Lower leg skin (tissue), 3 donors: ENCODE measurements at regions not wholly inside any gene's neighbourhood (a gene's known extent, or its start where the extent isn't known, plus 50 kb on each side); places are given as distances from the start of the nearest gene placed in this dataset.

Source experiments
- POLR2A ChIP-seq, 2 donors: fragments of 450-650 bp; IDR thresholded peaks; one replicate each; pipeline ENCODE4 v1.6.1; 2016 to 2017; ENCODE audit warnings: antibody characterized with exemption in 2 of 2, mild to moderate bottlenecking in 1 of 2, moderate library complexity in 1 of 2
- TF ChIP-seq, protein P1 (sequence below), 3 donors: fragments of 450-650 bp; IDR thresholded peaks; one replicate each; pipeline ENCODE4 v1.5.1; 2016; ENCODE audit warnings: antibody characterized with exemption in 3 of 3, mild to moderate bottlenecking in 3 of 3, moderate library complexity in 2 of 3

DNA sequence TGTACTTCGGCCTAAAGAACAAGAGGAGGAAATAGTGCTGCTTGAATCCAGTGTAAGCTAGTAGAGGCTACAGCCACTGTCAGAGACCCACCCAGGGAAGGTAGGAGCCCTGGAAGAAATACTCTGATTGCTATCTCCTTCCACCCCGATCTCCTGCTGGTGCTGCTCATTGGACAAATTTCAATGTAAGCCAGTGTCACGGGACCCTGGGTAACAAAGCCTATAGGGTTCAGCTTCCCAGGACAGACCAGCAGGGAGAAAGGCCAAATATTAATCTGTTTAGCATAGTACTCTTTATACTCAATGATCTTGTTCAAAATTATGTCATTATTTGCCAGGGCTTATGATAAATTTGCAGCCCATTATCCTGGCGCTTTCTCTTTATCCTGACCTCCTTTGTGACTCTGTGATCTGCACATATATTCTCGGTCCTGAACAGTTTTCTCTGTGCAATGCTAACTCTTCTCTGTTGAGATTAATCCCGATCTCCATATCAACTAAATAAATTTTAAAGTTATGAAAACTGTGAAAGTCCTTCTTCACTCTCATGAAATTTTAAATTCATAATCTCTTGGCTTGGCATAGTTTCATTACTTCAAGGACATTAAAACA, 218.8 kb upstream of the PREP start:
- TF ChIP-seq, protein P1, sequence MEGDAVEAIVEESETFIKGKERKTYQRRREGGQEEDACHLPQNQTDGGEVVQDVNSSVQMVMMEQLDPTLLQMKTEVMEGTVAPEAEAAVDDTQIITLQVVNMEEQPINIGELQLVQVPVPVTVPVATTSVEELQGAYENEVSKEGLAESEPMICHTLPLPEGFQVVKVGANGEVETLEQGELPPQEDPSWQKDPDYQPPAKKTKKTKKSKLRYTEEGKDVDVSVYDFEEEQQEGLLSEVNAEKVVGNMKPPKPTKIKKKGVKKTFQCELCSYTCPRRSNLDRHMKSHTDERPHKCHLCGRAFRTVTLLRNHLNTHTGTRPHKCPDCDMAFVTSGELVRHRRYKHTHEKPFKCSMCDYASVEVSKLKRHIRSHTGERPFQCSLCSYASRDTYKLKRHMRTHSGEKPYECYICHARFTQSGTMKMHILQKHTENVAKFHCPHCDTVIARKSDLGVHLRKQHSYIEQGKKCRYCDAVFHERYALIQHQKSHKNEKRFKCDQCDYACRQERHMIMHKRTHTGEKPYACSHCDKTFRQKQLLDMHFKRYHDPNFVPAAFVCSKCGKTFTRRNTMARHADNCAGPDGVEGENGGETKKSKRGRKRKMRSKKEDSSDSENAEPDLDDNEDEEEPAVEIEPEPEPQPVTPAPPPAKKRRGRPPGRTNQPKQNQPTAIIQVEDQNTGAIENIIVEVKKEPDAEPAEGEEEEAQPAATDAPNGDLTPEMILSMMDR (IDR thresholded peaks at IDR 0.05) = no peak
- no peak for TF ChIP-seq POLR2A (IDR thresholded peaks at IDR 0.05)
